ENCODE measurements at regions not wholly inside any gene's neighbourhood (a gene's known extent, or its start where the extent isn't known, plus 50 kb on each side); places are given as distances from the start of the nearest gene placed in this dataset.

DNA sequence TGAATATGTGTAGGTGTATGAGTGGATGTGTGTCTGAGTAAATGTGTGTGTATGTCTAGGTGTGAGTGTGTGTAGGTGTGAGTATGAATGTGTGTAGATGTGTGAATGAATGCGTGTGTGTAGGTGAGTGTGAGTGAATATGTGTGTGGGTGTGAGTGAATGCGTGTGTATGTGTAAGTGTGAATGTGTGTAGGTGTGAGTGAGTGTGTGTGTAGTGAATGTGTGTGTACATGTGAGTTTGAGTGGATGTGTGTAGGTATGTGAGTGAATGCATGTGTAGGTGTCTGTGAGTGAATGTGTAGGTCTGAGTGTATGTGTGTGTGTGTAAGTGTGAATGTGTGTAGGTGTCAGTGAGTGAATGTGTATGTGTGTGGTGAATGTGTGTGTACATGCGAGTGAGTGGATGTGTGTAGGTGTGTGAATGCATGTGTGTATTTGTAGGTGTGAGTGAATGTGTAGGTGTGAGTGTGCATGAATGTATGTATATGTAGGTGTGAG lies 201.0 kb upstream of the ZNF536 start:
- DNase-seq (ENCODE audit: low read depth): no peak

- no peak for DNase-seq (ENCODE audit: low read depth)
Measured at GRCh38 chr19:30171795-30172612, 200.2 kb upstream of the ZNF536 start.

DNA sequence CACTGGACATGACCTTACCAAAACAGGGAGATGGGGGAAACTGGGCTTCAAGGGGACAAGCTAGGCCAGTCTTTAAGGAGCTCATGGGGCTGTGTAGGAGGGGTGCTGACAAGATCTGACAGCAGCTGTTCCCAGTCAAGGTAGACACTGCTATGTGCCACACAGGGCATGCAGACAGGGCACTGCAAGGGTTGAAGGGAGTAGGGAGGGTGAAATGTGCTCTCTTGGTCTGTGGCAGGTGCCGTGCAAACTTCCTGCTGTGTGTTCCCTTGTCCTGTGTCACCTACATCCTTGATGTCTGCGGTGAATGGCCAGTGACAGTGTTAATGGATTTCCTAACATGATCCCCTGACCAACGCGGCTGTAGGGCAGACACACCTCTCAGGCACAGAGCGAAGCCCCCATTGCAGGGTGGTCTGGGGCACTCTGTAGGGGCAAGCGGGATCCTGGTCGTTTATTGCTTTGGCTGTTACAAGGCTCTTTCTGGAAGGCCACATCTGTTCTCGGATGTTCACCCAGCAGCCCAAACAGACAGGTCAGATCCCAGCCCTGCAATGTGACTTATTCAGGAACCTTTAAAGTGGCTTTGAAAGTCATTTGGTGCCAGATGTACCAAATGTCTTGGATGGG lies 199.5 kb upstream of the ZNF536 start:
- no peak for DNase-seq (ENCODE audit: low read depth)

- no peak for DNase-seq (ENCODE audit: low read depth)
Measured at GRCh38 chr19:30173593-30174356, 198.4 kb upstream of the ZNF536 start.

DNA sequence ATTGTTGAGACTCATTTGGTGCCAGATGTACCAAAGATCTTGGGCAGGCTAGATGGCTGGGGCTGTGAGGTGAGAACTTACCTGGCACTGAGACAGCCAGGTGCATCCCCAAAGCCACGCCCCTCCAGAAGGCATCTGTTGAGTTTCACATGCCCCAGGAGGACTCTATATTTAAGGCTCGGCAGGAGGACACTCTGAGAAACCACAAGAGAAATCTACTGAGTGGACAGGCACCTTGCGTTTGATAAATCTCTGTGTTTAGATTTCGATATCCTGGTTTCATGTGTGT lies 197.9 kb upstream of the ZNF536 start:
- DNase-seq (ENCODE audit: low read depth): no peak

GRCh38 chr19:30174791-30175190 lies 197.4 kb upstream of the ZNF536 start:
- no peak for DNase-seq (ENCODE audit: low read depth)

GRCh38 chr19:30175987-30176386 lies 196.2 kb upstream of the ZNF536 start:
- no peak for DNase-seq (ENCODE audit: low read depth)

GRCh38 chr19:30178721-30179402 lies 193.3 kb upstream of the ZNF536 start:
- no peak for DNase-seq (ENCODE audit: low read depth)

DNA sequence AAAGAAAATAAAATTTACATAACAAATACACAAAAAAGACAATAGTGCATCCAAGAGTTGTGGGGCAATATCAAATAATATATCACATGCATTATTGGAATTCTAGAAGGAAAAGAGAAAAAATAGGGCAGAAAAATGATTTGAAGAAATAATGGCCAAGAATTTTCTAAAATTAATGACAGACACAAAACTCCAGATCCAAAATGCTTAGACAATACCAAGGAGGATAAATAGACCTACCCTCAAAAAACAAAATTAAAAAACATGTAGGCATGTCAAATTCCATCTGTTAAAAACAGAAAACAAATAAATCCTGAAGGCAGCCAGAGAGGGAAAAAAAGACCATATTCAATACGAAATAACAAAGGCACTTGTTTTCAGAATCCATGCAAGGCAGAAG lies 191.5 kb upstream of the ZNF536 start:
- DNase-seq (ENCODE audit: low read depth): no peak

DNA sequence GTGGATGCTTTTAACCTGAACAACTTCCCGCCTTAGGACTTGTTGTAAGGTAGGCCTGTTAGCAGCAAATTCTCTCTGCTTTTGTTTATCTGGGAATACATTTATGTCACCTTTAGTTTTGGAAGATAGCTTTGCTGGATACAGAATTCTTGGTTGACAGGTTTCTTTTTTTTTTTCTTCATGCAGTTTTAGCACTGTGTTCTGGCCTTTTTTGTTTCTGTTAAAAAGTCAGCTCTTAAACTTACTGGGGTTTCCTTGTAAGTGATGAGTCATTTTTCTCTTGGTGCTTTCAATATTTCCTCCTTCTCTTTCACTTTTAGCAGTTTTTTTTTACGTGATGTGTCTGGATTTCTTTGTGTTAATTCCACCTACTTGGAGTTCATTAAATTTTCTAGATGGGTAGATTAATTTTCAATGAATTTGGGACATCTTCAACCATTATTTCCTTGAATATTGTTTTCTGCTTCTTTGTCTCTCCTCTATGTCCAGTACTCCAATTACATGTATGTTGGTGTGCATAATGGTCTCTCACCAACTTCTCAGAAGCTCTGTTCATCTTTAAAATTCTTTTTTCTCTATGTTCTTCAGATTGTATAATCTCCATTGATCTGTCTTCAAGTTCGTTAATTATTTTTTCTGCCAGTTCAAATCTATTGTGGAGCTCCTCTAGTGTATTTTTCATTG lies 188.2 kb upstream of the ZNF536 start:
- no peak for DNase-seq (ENCODE audit: low read depth)

GRCh38 chr19:30202060-30202600 lies 170.1 kb upstream of the ZNF536 start:
- DNase-seq (ENCODE audit: low read depth): no peak

- no peak for DNase-seq (ENCODE audit: low read depth)
Measured at GRCh38 chr19:30204721-30205120, 167.5 kb upstream of the ZNF536 start.

- no peak for DNase-seq (ENCODE audit: low read depth)
Measured at GRCh38 chr19:30206187-30206586, 166.0 kb upstream of the ZNF536 start.

DNA sequence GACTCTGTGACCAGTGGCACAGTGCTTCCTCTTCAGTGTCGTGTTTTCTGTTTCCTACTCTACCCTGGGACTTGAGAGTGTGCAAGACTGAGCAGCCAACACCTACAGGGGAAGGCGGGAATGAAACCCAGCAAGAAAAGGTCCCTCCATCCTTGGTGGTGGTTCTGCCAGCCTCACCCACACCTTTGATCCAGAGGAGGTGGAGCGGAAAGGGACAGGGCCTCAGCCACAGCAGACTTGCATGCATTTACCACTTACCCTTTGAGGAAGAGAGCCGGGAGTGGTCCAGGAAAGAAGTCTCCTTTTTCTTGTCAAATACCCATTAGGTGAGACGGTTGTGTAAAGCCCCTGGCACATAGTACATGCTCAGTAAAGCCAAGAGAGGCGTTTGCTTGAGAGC lies 164.8 kb upstream of the ZNF536 start:
- no peak for DNase-seq (ENCODE audit: low read depth)

GRCh38 chr19:30208436-30209060 lies 163.6 kb upstream of the ZNF536 start:
- DNase-seq (ENCODE audit: low read depth): no peak

DNA sequence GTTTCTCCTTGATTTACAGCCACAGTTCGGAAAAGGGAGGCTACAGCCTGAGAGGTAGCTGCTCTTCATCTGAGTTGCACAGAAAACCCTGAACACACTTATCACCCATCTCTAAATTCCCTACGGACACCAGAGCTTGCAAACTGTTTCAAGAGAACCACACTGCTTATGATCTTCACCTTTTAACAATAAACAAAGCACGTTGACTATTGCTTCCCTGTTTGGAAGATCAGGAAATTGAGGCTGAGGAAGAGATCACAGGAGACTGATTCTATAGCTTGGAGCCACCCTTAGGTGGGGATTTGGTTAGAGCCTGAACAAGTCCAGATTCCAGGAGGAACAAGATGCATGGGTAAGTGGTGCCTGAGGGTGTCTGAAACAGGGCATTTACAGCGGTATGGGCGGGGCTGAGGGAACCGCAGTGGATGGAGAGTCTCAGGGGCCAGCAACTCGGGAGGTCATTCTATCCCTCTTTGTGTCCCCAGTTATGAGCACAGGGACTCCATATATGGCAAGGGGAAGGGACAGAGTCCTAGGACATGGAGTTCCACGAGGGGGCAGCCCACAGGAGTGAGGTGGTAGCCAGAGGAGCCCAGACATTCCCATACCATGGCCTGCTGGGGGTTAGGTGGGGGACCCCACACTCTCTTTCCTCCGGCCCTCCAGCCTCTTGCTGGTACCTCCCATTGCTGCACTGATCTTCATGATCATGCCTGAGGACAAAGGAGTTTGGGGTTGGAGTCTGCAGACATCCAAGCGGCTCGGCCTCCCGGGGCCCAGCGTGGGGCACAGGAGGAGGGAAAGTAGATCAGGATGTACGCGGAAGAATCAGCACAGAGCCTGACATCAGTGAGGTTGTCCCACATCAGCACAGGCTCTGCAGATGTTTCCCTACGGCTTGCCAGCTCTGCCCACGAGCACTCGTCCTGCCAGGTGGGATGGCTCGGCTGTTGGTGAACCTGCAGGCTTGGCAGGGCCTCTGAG lies 162.3 kb upstream of the ZNF536 start:
- DNase-seq (ENCODE audit: low read depth): no peak

- no peak for DNase-seq (ENCODE audit: low read depth)
Measured at GRCh38 chr19:30212574-30212973, 159.6 kb upstream of the ZNF536 start.

DNA sequence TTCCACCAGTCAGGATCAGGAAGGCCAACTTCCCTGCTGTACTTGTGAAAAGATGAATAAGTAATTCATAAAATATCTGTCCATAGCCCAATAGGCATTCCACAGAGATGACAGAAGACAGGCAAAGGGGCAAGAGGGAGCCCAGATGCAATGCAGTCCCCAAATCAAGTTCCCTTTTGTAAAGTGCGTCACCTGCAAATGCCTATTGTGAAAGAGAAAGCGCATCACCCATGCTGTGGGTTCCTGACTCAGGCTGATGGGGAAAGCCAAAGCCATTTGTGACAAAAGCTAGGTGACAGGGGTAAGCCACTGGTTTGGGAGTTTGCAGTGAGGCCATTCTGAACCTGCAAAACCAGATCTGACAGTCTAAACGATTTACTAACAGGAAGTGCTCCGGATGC lies 157.5 kb upstream of the ZNF536 start:
- no peak for DNase-seq (ENCODE audit: low read depth)

DNA sequence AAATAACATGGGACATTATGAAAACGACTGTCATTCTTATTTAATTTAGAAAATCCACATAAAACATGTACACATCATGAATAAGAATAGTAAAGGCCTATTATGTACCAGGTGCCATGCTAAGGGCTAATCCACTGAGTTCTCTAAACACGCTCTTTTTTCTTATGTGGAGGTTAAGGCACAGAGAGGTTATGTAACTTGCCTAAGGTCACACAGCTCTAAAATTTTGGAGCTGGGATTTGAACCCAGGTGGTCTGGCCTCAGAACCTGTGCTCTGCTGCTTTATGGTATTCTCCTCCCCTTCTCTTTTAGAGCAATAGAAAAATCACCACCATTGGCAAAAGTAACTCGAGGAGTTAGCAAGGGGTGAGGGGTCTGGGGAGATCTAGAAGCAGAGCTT lies 156.9 kb upstream of the ZNF536 start:
- no peak for DNase-seq (ENCODE audit: low read depth)

- no peak for DNase-seq (ENCODE audit: low read depth)
Measured at GRCh38 chr19:30216453-30216852, 155.7 kb upstream of the ZNF536 start.

All from HS-5 (cell line).